Sigmoid colon (tissue), 6 donors: ENCODE measurements at regions not wholly inside any gene's neighbourhood (a gene's known extent, or its start where the extent isn't known, plus 50 kb on each side); places are given as distances from the start of the nearest gene placed in this dataset.

Experiments
- DNase-seq: peaks from one replicate; pipeline ENCODE4 v3.0.0-alpha.2; 2019
- H3K27ac ChIP-seq, 4 donors: fragments of 200-600 bp; sonication (generic); one replicate each; pipeline ENCODE4 v1.5.1; 2016 to 2019; ENCODE audit warnings: mild to moderate bottlenecking in 1 of 4
- H3K27me3 ChIP-seq, 3 donors: fragments of 200-600 bp; sonication (generic); one replicate each; pipeline ENCODE4 v1.5.1; 2019; ENCODE audit warnings: mild to moderate bottlenecking in 1 of 3
- H3K36me3 ChIP-seq, 4 donors: fragments of 200-600 bp; sonication (generic); one replicate each; pipeline ENCODE4 v1.5.1; 2016 to 2019
- H3K4me1 ChIP-seq, 4 donors: fragments of 200-600 bp; sonication (generic); one replicate each; pipeline ENCODE4 v1.5.1; 2017 to 2019
- H3K4me3 ChIP-seq, 4 donors: fragments of 200-600 bp; sonication (generic); one replicate each; pipeline ENCODE4 v1.5.1; 2017 to 2019; ENCODE audit warnings: mild to moderate bottlenecking in 2 of 4, moderate library complexity in 1 of 4
- H3K9me3 ChIP-seq, 4 donors: fragments of 200-600 bp in 3 of 4; sonication (generic) in 3 of 4; one replicate each; pipeline versions ENCODE4 v1.5.1 to v1.6.1; 2013 to 2019
- EP300 ChIP-seq, 4 donors: sonication (generic); formaldehyde crosslinking; IDR thresholded peaks; one replicate each; pipeline ENCODE4 v1.6.1; 2017; ENCODE audit warnings: antibody characterized with exemption in 4 of 4
- POLR2A ChIP-seq, 2 donors: fragments of 450-650 bp; IDR thresholded peaks; one replicate each; pipeline ENCODE4 v1.6.1; 2016; ENCODE audit warnings: antibody characterized with exemption in 2 of 2, mild to moderate bottlenecking in 2 of 2, moderate library complexity in 2 of 2
- POLR2AphosphoS5 ChIP-seq, 4 donors: sonication (generic); formaldehyde crosslinking; IDR thresholded peaks; one replicate each; pipeline ENCODE4 v1.6.1; 2017; ENCODE audit warnings: antibody characterized with exemption in 4 of 4
- WGBS, 2 donors: extraction: QIAGEN DNeasy Blood & Tissue Kit; methylation state at CpG; one replicate each; pipeline ENCODE4 v1.1.7; 2013; 5-methylcytosine and 5-hydroxymethylcytosine counted together
- intact Hi-C: fragments of 100-400 bp; cut with DNase I; formaldehyde crosslinking; loops from one replicate; pipeline ENCODE4 v1.15.1; 2023
- TF ChIP-seq, protein P1 (sequence below), 4 experiments: fragments of 450-650 bp in 3 of 4; fragments of 200-600 bp in 1 of 4; IDR thresholded peaks; one replicate each; pipeline ENCODE4 v1.5.1; 2016 to 2019; ENCODE audit warnings: antibody characterized with exemption in 4 of 4, mild to moderate bottlenecking in 3 of 4, moderate library complexity in 2 of 4
- donor health status: healthy with polysubstance abuse.
- donor health status: healthy.

DNA sequence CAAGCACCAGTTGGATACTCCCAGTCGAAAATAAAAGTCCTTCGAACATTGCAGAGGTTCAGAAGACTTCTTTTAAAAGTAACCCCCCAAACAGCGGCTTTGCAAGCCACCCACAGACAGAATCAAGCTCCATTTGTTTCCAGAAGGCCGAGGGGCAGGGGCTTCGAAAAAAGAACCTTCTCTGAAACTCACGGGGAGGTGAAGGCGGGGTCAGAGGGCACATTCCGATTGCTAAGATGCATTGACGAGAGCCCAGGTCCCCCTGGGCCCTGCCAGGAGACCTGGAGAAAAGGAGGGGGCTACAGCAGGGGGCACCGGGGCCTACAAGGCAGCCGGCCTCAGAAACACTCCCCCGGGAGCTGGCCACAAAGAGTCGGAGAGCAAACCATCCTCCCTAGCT is 306.8 kb downstream of the MN1 start:
- TF ChIP-seq POLR2AphosphoS5 (IDR thresholded peaks at IDR 0.05) (no peak), POLR2A (IDR thresholded peaks at IDR 0.05) (no peak), EP300 (IDR thresholded peaks at IDR 0.05) (no peak)
- TF ChIP-seq, protein P1, sequence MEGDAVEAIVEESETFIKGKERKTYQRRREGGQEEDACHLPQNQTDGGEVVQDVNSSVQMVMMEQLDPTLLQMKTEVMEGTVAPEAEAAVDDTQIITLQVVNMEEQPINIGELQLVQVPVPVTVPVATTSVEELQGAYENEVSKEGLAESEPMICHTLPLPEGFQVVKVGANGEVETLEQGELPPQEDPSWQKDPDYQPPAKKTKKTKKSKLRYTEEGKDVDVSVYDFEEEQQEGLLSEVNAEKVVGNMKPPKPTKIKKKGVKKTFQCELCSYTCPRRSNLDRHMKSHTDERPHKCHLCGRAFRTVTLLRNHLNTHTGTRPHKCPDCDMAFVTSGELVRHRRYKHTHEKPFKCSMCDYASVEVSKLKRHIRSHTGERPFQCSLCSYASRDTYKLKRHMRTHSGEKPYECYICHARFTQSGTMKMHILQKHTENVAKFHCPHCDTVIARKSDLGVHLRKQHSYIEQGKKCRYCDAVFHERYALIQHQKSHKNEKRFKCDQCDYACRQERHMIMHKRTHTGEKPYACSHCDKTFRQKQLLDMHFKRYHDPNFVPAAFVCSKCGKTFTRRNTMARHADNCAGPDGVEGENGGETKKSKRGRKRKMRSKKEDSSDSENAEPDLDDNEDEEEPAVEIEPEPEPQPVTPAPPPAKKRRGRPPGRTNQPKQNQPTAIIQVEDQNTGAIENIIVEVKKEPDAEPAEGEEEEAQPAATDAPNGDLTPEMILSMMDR (IDR thresholded peaks at IDR 0.05): no peak
- Histone ChIP-seq H3K36me3 (no peaks in the 10 kb centered on the region), H3K27me3 (peaks cover 0 to 10% (median 0%) of the 10 kb centered on the region in 3 donors), H3K9me3 (peaks cover 0 to 4% (median 0%) of the 10 kb centered on the region in 4 donors), H3K27ac (no peak overlapping the region), H3K4me1 (no peaks in the 10 kb centered on the region), H3K4me3 (no peak overlapping the region)
- intact Hi-C loops: no loop called here
- no peak for DNase-seq
- WGBS, 2 donors: 88 to 89% methylated on average over 13 of the region's 13 CpGs

GRCh38 chr22:27495325-27495724 is 306.2 kb downstream of the MN1 start:
- no peak overlapping the region for H3K4me3 ChIP-seq
- TF ChIP-seq EP300 (IDR thresholded peaks at IDR 0.05): no peak
- no peak for TF ChIP-seq POLR2AphosphoS5 (IDR thresholded peaks at IDR 0.05)
- no peak for TF ChIP-seq POLR2A (IDR thresholded peaks at IDR 0.05)
- TF ChIP-seq, protein P1 (IDR thresholded peaks at IDR 0.05): no peak
- no peaks in the 10 kb centered on the region for H3K4me1 ChIP-seq
- H3K27ac ChIP-seq: no peak overlapping the region
- 83% methylated on average over 8 of the region's 8 CpGs for WGBS, 2 donors
- DNase-seq: no peak
- H3K36me3 ChIP-seq: no peaks in the 10 kb centered on the region
- intact Hi-C loops: no loop called here
- peaks cover 0 to 4% (median 0%) of the 10 kb centered on the region in 4 donors for H3K9me3 ChIP-seq
- peaks cover 0 to 6% (median 0%) of the 10 kb centered on the region in 3 donors for H3K27me3 ChIP-seq

GRCh38 chr22:27499121-27499520 is 302.4 kb downstream of the MN1 start:
- intact Hi-C loops: no loop called here
- H3K36me3 ChIP-seq: no peaks in the 10 kb centered on the region
- no peaks in the 10 kb centered on the region for H3K4me1 ChIP-seq
- WGBS, 2 donors: 34 to 71% methylated on average over 13 of the region's 13 CpGs
- DNase-seq: no peak
- H3K27ac ChIP-seq: no peak overlapping the region
- H3K4me3 ChIP-seq: no peak overlapping the region
- no peaks in the 10 kb centered on the region for H3K9me3 ChIP-seq
- no peaks in the 10 kb centered on the region for H3K27me3 ChIP-seq
- no peak for TF ChIP-seq EP300 (IDR thresholded peaks at IDR 0.05)
- no peak for TF ChIP-seq POLR2A (IDR thresholded peaks at IDR 0.05)
- TF ChIP-seq, protein P1 (IDR thresholded peaks at IDR 0.05): no peak
- no peak for TF ChIP-seq POLR2AphosphoS5 (IDR thresholded peaks at IDR 0.05)

GRCh38 chr22:27501191-27501936 is 300.2 kb downstream of the MN1 start:
- H3K27ac ChIP-seq: no peak overlapping the region
- no peak for TF ChIP-seq POLR2AphosphoS5 (IDR thresholded peaks at IDR 0.05)
- H3K4me3 ChIP-seq: no peak overlapping the region
- H3K36me3 ChIP-seq: no peaks in the 10 kb centered on the region
- WGBS, 2 donors: 71 to 85% methylated on average over 9 of the region's 9 CpGs
- H3K9me3 ChIP-seq: no peaks in the 10 kb centered on the region
- no peaks in the 10 kb centered on the region for H3K27me3 ChIP-seq
- DNase-seq: no peak
- intact Hi-C loops: no loop called here
- no peaks in the 10 kb centered on the region for H3K4me1 ChIP-seq

DNA sequence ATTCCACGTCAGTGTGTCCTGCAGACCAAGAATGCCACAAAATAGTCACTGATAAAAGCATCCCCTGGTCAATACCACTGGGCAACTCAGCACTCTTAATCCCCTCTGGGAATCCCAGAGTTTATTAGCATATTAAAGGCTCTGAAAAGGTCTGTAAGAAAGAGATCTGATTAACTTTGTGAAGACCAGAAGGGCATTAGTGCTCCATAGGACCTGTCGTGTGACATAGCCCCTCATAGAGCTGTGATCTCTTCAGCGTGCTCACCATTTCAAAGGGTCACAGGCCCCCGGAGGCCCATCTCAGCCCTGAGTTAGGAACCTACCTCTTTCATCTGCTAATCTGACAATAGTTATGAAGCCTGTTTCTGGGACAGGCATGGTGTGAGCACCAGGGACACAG is 299.2 kb downstream of the MN1 start:
- H3K4me1 ChIP-seq: no peaks in the 10 kb centered on the region
- 91% methylated on average over 4 of the region's 4 CpGs for WGBS, 2 donors
- no peak overlapping the region for H3K4me3 ChIP-seq
- intact Hi-C loops: no loop called here
- H3K27ac ChIP-seq: no peak overlapping the region
- no peaks in the 10 kb centered on the region for H3K27me3 ChIP-seq
- no peaks in the 10 kb centered on the region for H3K36me3 ChIP-seq
- DNase-seq: no peak
- TF ChIP-seq POLR2A (IDR thresholded peaks at IDR 0.05) (no peak), POLR2AphosphoS5 (IDR thresholded peaks at IDR 0.05) (no peak), EP300 (IDR thresholded peaks at IDR 0.05) (no peak)
- TF ChIP-seq, protein P1 (IDR thresholded peaks at IDR 0.05): no peak
- no peaks in the 10 kb centered on the region for H3K9me3 ChIP-seq
